ENCODE measurements at regions not wholly inside any gene's neighbourhood (a gene's known extent, or its start where the extent isn't known, plus 50 kb on each side); places are given as distances from the start of the nearest gene placed in this dataset.

- peaks cover 4% of the 10 kb centered on the region for H3K4me1 Mint-ChIP-seq
- H3K27me3 Mint-ChIP-seq (ENCODE audit: low read depth) = peaks cover 26% of the 10 kb centered on the region
- H3K36me3 Mint-ChIP-seq (ENCODE audit: low read depth) = no peaks in the 10 kb centered on the region
- no peaks in the 10 kb centered on the region for H3K9me3 Mint-ChIP-seq
- TF ChIP-seq, protein P1, sequence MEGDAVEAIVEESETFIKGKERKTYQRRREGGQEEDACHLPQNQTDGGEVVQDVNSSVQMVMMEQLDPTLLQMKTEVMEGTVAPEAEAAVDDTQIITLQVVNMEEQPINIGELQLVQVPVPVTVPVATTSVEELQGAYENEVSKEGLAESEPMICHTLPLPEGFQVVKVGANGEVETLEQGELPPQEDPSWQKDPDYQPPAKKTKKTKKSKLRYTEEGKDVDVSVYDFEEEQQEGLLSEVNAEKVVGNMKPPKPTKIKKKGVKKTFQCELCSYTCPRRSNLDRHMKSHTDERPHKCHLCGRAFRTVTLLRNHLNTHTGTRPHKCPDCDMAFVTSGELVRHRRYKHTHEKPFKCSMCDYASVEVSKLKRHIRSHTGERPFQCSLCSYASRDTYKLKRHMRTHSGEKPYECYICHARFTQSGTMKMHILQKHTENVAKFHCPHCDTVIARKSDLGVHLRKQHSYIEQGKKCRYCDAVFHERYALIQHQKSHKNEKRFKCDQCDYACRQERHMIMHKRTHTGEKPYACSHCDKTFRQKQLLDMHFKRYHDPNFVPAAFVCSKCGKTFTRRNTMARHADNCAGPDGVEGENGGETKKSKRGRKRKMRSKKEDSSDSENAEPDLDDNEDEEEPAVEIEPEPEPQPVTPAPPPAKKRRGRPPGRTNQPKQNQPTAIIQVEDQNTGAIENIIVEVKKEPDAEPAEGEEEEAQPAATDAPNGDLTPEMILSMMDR (IDR thresholded peaks at IDR 0.05; ENCODE audit: unreplicated experiment in 3 of 3) = no peak
- no peak overlapping the region for H3K4me3 Mint-ChIP-seq
- H3K27ac Mint-ChIP-seq = no peak overlapping the region
These were observed 145.2 kb upstream of the SYT13 start for GRCh38 chr11:45431046-45432018.

GRCh38 chr11:45430361-45430760 lies 144.2 kb upstream of the SYT13 start:
- TF ChIP-seq, protein P1 (IDR thresholded peaks at IDR 0.05; ENCODE audit: unreplicated experiment in 3 of 3) = no peak
- peaks cover 23% of the 10 kb centered on the region for H3K27me3 Mint-ChIP-seq (ENCODE audit: low read depth)
- H3K4me3 Mint-ChIP-seq = no peak overlapping the region
- H3K9me3 Mint-ChIP-seq = no peaks in the 10 kb centered on the region
- H3K27ac Mint-ChIP-seq = no peak overlapping the region
- H3K36me3 Mint-ChIP-seq (ENCODE audit: low read depth) = no peaks in the 10 kb centered on the region
- no peaks in the 10 kb centered on the region for H3K4me1 Mint-ChIP-seq

GRCh38 chr11:45429719-45430118 lies 143.6 kb upstream of the SYT13 start:
- Mint-ChIP-seq H3K4me3 (no peak overlapping the region), H3K36me3 (ENCODE audit: low read depth) (no peaks in the 10 kb centered on the region), H3K9me3 (no peaks in the 10 kb centered on the region), H3K4me1 (no peaks in the 10 kb centered on the region), H3K27me3 (ENCODE audit: low read depth) (peaks cover 23% of the 10 kb centered on the region), H3K27ac (no peak overlapping the region)
- TF ChIP-seq, protein P1 (IDR thresholded peaks at IDR 0.05; ENCODE audit: unreplicated experiment in 3 of 3) = no peak

DNA sequence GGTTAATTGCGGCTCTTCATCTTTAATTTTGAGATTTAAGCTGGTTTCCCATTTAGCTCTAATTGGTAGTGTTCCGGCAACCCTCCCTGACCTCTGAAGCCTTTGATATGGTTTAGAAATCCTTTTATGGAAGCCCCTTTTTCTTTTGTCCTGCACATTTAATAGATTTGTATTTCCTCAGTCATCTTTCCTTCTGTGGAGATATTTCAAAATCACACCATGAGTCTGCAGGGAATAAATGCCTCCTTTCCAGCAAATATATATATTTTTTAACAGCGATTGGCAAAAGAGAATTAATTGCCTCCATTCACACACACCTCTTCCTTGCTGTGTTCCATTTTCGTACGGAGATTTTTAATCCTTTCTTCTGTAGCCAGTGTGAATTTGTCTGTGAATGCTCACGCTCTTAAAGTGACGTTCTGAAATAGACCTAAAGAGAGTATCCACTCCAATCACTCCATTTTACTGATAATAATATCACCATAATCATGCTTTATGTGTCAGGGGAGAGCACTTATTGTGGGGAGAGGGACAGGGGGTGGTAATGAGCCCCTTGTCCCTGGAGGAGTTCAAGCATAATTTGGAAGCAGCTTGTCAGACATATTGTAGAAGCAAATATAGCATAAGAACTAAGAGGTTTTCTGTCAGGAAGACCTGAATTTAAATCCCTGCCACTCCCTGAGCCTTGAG lies 142.5 kb upstream of the SYT13 start:
- H3K4me1 Mint-ChIP-seq = peaks cover 4% of the 10 kb centered on the region
- no peak overlapping the region for H3K27ac Mint-ChIP-seq
- H3K4me3 Mint-ChIP-seq = no peak overlapping the region
- TF ChIP-seq, protein P1 (IDR thresholded peaks at IDR 0.05; ENCODE audit: unreplicated experiment in 3 of 3) = no peak
- H3K27me3 Mint-ChIP-seq (ENCODE audit: low read depth) = peaks cover 12% of the 10 kb centered on the region
- no peaks in the 10 kb centered on the region for H3K36me3 Mint-ChIP-seq (ENCODE audit: low read depth)
- H3K9me3 Mint-ChIP-seq = no peaks in the 10 kb centered on the region

DNA sequence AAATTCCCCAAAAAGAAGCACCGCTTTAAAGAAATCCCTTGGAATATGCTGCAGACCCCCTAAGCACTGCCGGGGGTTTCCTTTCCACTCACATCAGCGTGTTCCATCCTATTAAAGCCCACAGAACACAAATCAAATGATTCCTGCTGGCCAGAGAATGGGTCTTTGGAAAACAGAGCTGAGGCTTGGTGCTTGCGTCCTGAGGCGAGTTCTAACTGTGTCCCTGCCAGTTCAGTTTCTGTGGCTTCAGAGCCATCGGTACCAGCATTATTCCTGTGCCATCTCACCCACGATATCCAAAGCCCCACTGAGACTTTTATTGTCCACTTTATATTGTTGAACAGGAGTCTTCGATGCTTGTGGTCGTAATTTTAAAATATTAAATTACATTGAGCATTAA lies 142.0 kb upstream of the SYT13 start:
- no peak overlapping the region for H3K27ac Mint-ChIP-seq
- H3K4me3 Mint-ChIP-seq = no peak overlapping the region
- no peaks in the 10 kb centered on the region for H3K9me3 Mint-ChIP-seq
- TF ChIP-seq, protein P1 (IDR thresholded peaks at IDR 0.05; ENCODE audit: unreplicated experiment in 3 of 3) = no peak
- H3K4me1 Mint-ChIP-seq = peaks cover 4% of the 10 kb centered on the region
- no peaks in the 10 kb centered on the region for H3K36me3 Mint-ChIP-seq (ENCODE audit: low read depth)
- H3K27me3 Mint-ChIP-seq (ENCODE audit: low read depth) = peaks cover 10% of the 10 kb centered on the region
